ENCODE measurements at regions not wholly inside any gene's neighbourhood (a gene's known extent, or its start where the extent isn't known, plus 50 kb on each side); places are given as distances from the start of the nearest gene placed in this dataset.

DNA sequence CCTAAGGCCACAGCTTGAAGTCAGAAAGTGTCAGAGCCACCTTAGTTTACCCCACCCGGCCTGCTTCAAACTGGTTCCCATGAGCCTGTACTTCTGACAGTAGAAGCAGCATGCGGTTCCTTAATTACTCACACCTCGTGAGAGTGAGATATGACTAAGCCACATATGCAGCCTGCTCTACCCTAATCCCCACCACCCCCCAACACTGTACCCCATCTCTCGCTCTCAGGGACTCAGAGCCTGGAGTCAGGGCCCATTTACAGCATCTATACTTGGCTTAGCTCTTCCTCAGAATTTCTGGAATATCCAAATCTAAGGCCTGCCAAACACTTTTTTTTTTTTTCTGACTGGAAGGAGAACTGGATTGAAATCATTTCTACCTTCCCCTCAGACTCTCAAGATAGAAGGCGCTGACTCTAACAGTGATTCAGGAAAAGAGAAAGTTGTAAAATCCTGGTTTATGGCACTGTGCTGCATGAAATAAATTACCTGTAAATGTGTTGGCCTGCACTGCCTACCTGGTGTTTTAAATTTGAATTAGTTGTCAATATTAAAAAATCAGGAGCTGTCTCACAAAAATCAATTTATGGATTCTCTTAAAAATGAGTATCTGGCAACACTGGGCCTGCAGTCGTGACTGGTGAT lies 360.0 kb downstream of the RND3 start:
- no peaks in the 10 kb centered on the region for H3K9me3 ChIP-seq
- no peaks in the 10 kb centered on the region for H3K27me3 ChIP-seq
- WGBS: 73% methylated on average over 6 of the region's 6 CpGs
- H3K4me1 ChIP-seq: peaks cover 19% of the 10 kb centered on the region
- H3K36me3 ChIP-seq: no peaks in the 10 kb centered on the region
- DNase-seq (ENCODE audit: low spot score in 2 of 2): no peak
- no peak overlapping the region for H3K4me3 ChIP-seq
- TF ChIP-seq CTCF (IDR thresholded peaks at IDR 0.05): no peak
- H3K27ac ChIP-seq: no peak overlapping the region

GRCh38 chr2:150126839-150127238 lies 360.6 kb downstream of the RND3 start:
- Histone ChIP-seq H3K4me3 (no peak overlapping the region), H3K27me3 (no peaks in the 10 kb centered on the region), H3K36me3 (no peaks in the 10 kb centered on the region), H3K9me3 (no peaks in the 10 kb centered on the region), H3K4me1 (peaks cover 19% of the 10 kb centered on the region), H3K27ac (no peak overlapping the region)
- TF ChIP-seq CTCF (IDR thresholded peaks at IDR 0.05) (no peak), EP300 (IDR thresholded peaks at IDR 0.05) (no peak), POLR2A (IDR thresholded peaks at IDR 0.05) (no peak), POLR2AphosphoS5 (IDR thresholded peaks at IDR 0.05) (no peak)
- WGBS: 92% methylated on average over 2 of the region's 2 CpGs
- DNase-seq (ENCODE audit: low spot score in 2 of 2): no peak

DNA sequence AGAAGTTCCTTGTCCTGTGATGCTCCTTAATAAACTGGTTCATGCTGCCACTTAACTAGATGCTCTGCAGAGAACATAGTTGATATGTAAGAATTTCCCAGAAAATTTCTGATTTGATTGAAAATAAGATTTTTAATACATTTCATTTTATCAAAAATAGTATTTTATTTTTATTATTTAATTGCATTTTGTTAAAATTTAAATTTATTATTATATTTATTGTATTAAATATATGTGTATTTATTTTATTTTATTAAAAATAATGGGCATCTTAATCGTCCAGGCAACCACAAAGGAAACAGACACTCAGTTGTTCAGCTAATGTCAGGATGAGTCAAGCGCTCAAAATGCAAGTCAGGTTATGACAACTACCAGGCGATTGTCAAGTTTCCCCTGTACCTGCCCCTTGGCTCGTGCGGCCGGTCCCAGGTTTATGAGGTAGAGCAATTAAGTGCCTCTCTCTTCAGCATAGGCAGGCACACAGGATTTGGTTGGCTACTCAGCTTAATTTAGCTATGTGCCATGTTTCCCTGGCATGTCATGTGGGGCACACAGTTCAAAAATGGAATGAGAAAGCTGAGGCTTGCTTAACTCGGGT lies 361.2 kb downstream of the RND3 start:
- Histone ChIP-seq H3K4me3 (no peak overlapping the region), H3K9me3 (no peaks in the 10 kb centered on the region), H3K36me3 (no peaks in the 10 kb centered on the region), H3K4me1 (peaks cover 19% of the 10 kb centered on the region), H3K27me3 (no peaks in the 10 kb centered on the region), H3K27ac (no peak overlapping the region)
- no peak for TF ChIP-seq CTCF (IDR thresholded peaks at IDR 0.05)
- WGBS: 55% methylated on average over 7 of the region's 7 CpGs
- no peak for DNase-seq (ENCODE audit: low spot score in 2 of 2)

GRCh38 chr2:150125708-150126107 lies 361.8 kb downstream of the RND3 start:
- H3K4me3 ChIP-seq: no peak overlapping the region
- no peaks in the 10 kb centered on the region for H3K27me3 ChIP-seq
- no peak overlapping the region for H3K27ac ChIP-seq
- peak in 1 of 2 donors; percentile 59 for DNase-seq (ENCODE audit: low spot score in 2 of 2)
- 58% methylated on average over 9 of the region's 9 CpGs for WGBS
- TF ChIP-seq CTCF (IDR thresholded peaks at IDR 0.05) (no peak), POLR2AphosphoS5 (IDR thresholded peaks at IDR 0.05) (peak in 1 of 3 donors; percentile 36), EP300 (IDR thresholded peaks at IDR 0.05) (no peak)
- H3K36me3 ChIP-seq: no peaks in the 10 kb centered on the region
- H3K4me1 ChIP-seq: peaks cover 19% of the 10 kb centered on the region
- no peaks in the 10 kb centered on the region for H3K9me3 ChIP-seq

GRCh38 chr2:150125188-150125587 lies 362.3 kb downstream of the RND3 start:
- no peak for DNase-seq (ENCODE audit: low spot score in 2 of 2)
- WGBS: 84% methylated on average over 5 of the region's 5 CpGs
- Histone ChIP-seq H3K9me3 (no peaks in the 10 kb centered on the region), H3K27me3 (no peaks in the 10 kb centered on the region), H3K27ac (no peak overlapping the region), H3K4me3 (no peak overlapping the region), H3K4me1 (peaks cover 19% of the 10 kb centered on the region), H3K36me3 (no peaks in the 10 kb centered on the region)
- TF ChIP-seq EP300 (IDR thresholded peaks at IDR 0.05) (no peak), CTCF (IDR thresholded peaks at IDR 0.05) (no peak), POLR2AphosphoS5 (IDR thresholded peaks at IDR 0.05) (no peak), POLR2A (IDR thresholded peaks at IDR 0.05) (no peak)

All from suprapubic skin (tissue), 4 donors.